Fibroblast of skin of left biceps (primary cell): ENCODE measurements at regions not wholly inside any gene's neighbourhood (a gene's known extent, or its start where the extent isn't known, plus 50 kb on each side); places are given as distances from the start of the nearest gene placed in this dataset.
A peak's percentile ranks its signal among the peaks of the same experiment; 100 is the strongest.

Experiments used
- DNase-seq, 2 experiments: peaks; one replicate each; pipeline ENCODE4 v3.0.0-alpha.2; 2013; ENCODE audit warnings: low read depth in 2 of 2

- DNase-seq: no peak
Measured at GRCh38 chr1:185512442-185512841, 195.4 kb upstream of the IVNS1ABP start.

GRCh38 chr1:185501099-185501498 is 184.1 kb upstream of the IVNS1ABP start:
- no peak for DNase-seq

DNA sequence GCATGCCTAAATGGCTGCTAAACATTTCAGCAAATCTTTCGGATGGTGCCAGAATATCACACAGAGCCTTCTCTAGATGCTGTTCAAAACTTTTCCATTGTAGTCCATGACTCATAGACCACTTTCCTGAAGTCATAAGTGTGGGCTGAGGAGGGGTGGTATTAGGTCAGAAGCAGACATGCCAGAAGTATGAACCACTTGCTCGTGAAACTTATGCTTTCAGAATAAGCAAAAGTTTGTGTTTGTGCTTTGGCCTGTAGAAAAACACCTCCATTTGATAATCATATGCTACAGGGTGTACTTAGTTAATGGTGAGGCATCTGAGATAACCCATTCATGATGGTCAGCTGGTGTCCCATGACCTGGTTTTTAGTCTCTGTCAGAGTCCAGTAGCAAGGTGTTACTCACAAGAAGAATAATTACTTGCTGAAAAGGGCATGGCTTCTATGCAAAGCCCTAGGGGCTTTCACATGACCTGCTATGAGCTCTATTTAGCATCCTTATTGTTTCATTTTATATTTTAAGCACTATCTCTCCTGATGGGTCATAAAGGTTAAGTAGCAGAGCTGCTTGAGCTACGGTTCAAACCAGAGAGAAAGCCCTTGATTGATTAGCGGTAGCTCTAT is 183.1 kb upstream of the IVNS1ABP start:
- DNase-seq: peak; percentile 68 to 69

GRCh38 chr1:185498207-185498606 is 181.2 kb upstream of the IVNS1ABP start:
- DNase-seq: no peak

DNA sequence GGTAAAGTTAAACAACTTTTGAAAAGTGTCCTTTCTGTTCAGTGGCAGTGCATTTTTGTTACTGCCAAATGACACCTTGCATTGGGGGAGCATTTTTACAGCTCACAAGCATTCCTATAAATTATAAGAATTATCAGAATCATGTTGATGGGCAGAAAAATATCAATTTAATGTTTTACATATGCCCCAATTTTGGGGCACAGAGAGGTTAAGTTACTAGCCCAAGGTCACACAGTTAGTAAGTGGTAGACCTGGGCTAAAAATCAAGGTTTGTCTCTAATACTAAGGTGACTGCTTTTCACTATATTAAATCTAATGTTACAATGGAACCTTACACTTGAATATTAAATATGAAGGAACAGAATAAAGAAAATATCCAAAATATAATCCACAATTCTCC is 180.1 kb upstream of the IVNS1ABP start:
- DNase-seq: no peak

GRCh38 chr1:185495898-185496297 is 178.9 kb upstream of the IVNS1ABP start:
- no peak for DNase-seq

DNA sequence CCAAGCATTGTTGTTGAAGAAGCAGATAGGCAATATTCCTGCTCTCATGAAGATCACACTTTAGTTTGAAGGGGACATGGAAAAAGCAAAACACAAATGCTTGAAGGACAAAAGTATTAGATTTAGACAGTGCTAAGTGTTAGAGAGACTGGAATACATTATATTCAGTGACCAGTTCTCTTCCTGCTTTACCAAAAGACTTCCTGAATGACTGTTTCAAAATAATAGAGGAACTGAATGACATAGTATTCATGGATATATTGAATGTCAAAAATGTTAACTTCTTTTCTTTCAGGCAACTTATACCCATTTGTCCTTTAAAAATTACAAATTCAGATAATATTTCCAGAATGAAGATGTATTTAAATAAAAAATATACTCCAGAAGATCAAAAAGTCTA is 178.0 kb upstream of the IVNS1ABP start:
- no peak for DNase-seq

DNA sequence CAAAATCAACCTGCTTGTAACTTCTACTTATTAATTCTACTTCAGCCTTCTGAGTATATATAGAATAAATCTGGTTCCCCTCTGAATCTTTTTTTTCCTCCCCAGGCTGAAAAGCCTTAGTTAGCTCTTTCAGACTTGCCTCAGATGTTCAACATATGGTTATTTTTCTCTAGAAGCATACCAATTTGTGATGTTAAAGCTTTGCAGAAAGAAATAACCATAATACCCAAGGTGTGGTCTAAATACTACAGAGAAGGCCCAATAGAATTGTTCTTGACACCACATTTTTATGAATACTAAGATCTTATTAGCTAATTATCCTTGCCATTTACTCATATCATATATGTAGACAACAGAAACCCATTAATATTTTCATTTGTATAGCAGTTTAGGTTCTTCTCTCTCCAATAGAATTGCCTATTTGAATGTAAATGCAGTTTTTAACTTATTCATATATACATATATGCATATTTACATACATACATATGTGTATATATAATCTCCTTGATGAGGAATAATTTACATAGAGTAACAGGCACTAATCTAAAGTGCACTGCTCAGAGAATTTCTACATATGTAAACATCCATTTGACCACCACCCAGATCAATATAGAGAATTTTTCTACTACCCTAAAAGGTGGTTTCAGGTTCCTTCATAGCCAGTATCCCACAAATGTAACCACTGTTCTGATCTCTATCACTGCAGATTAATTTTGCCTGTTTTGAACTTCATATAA is 175.2 kb upstream of the IVNS1ABP start:
- DNase-seq: no peak

DNA sequence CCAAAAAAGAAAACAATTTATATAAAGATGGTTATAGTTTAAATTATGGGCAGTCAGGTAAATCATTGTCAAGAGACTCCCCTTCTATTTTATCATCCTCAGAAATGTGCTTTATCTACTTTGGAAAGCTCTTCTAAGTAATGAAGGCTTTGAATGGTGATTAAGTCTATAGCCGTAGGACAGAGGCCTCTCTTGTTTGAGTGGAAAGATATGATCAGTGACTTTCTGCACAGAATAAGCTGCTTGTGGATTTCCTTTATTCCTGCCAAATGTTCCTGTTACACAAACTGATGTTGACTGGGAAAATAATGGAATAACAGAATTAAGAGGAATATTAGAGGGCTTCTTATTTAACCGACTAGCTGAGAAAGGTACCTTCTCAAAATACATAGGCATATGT is 174.6 kb upstream of the IVNS1ABP start:
- no peak for DNase-seq

GRCh38 chr1:185490924-185491323 is 173.9 kb upstream of the IVNS1ABP start:
- DNase-seq: no peak

GRCh38 chr1:185489406-185489805 is 172.4 kb upstream of the IVNS1ABP start:
- no peak for DNase-seq

- DNase-seq: no peak
Measured at GRCh38 chr1:185488808-185489207, 171.8 kb upstream of the IVNS1ABP start.

DNA sequence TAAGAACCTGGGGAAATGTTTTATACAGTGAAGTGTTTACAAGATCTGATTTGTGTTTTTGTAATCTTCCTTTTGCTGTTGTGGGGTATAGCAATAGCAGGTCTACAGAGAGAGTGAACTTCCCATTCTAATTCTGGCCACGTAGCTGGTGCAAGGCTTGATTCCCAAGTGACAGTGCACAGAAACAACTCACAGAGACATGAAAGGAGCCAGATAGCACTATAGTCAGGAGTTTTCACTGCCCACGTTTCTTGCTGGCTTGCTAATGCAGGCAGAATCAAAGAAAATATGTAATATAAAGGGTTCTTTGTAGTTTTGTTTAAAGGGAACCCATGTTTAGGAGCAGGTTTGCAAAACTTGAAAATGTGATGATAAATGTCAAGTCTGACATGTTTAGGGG is 170.9 kb upstream of the IVNS1ABP start:
- no peak for DNase-seq

DNA sequence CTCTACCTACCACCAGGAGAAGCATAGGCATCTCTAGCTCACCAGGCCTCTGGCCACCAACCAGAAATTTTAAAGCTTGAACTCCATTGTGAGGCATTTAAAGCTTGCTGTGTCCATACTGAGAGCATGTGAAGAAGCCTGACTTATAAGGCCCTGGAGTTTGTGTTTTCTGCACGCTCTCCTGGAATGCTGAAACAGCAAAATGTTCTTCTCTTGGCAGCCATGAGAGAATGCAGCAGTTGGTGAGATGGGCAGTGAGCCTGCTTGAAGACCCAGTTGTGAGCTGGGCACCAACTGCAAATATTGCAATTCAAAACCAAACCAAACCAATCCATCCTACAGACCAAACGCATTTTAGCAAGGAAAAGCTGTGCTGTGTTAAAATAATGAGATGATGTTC is 170.0 kb upstream of the IVNS1ABP start:
- no peak for DNase-seq

DNA sequence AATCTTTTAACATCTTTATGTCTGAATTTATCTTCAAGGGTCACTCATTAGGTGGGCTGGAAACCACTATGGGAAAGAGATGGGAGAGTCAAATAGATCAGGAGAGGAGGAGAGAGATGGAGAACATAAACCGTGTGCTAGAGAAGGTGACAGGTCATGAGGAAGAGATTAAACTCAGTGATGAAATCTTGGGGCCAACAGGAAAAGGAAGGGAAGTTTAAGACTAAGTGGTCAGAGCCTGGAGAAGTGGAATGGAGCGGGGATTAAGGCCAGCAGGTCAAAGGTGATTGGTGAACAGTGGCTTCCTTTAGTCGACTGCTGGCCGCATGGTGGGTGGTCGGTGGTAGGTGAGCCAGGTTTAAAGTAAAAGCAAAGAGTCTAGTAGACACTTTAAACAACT is 169.3 kb upstream of the IVNS1ABP start:
- no peak for DNase-seq

GRCh38 chr1:185483664-185484450 is 166.8 kb upstream of the IVNS1ABP start:
- DNase-seq: peak; percentile 75 to 77

- DNase-seq: no peak
Measured at GRCh38 chr1:185483217-185483616, 166.2 kb upstream of the IVNS1ABP start.

DNA sequence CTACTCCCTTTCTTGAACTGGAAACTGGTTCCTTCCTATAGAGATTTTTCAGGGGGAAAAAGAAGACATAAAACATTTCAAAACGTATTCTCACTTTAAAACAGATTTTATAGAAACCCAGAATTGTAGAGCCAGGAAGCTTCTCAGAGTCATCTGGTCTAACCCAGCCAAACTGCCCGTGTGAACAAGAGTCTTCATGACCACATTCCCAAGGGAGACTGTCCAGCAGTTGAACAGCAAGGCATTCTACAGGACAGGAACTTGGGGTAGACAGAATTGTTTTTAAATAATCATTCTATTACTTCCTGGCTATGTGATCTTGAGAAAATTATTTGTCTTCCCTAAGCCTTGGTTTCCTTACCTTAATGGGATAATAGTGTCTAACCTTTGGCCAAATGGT is 163.5 kb upstream of the IVNS1ABP start:
- DNase-seq: no peak

DNA sequence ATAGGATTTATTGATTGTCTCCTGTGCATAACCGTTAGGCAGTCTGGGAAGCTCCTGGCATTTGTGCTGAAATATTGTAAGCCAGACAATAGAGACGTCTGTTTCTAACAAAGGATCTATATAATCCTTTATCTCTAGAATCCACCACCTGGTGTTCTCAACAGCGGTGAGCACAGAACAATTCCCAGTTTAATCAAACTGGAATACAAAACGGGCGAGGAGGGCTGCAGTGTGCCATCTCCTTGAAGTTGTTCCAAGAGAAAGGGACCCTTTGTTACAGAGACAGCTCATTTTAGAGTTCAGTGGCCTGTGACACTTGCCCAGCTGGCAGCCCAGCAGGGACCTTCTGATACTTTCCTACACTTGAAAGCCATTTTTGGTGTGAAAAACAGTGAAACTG is 162.8 kb upstream of the IVNS1ABP start:
- no peak for DNase-seq

DNA sequence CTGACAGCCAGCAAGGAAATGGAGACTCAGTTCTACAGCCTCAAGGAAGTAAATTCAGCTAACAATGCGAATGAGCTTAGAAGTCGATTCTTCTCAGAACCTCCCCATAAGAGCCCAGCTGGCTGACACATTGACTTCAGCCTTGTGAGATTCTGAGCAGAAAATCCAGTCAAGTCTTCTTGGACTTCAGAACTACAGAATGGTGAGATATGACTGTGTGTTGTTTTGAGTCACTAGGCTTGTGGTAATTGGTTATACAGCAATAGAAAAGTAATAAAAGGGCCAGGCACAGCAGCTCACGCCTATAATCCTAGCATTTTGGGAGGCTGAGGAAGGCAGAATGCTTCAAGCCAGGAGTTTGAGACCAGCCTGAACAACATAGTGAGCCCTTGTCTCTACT is 161.8 kb upstream of the IVNS1ABP start:
- DNase-seq: no peak

DNA sequence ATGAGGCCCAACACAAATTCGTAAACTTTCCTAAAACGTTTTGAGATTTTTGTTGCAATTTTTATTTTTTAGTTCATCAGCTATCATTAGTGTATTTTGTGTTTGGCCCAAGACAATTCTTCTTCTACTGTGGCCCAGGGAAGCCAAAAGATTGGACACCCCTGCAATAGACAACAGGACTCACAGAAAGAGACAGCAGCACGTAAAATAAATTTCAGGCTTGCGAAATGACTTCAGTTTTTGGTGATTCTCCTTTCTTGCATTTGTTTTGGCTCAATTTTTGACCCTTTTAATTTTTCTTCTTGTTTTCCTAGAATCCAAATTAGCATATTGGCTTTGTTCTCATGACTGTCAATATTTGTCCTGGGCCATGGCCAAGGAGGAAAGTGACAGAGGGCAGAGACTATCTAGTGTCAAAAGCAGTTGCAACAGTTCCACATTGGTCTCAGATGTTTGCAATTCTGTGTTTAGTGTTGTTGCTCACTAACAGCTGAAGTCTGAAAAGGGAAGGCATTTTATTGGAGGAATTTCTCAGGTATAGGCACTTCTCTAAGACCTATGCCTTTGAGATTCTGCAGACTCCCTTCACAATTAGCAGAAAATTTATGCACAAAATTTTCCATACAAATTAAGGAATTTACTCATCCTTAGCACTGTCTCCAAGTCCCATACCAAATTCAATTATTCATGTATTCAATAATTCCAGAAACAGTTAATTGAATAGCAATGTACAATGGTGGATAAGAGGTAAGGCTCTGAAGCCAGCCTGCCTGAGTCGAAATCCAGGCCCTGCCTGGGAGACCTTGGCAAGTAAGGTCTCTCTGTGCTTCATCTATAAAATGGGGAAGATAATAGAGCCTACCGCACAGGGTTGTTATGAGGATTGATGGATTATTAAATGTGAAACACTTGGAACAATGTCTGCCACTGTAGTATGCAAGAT is 160.9 kb upstream of the IVNS1ABP start:
- no peak for DNase-seq
